CD4-positive, alpha-beta T cell treated with Interleukin-10 for 1 hour (primary cell): ENCODE measurements at regions not wholly inside any gene's neighbourhood (a gene's known extent, or its start where the extent isn't known, plus 50 kb on each side); places are given as distances from the start of the nearest gene placed in this dataset.
"Not testable (repeated sequence)": the region's sequence is repeated elsewhere in the genome, so short reads cannot be mapped to it uniquely, and the experiment has no call there.

ENCODE experiments used
- DNase-seq: peaks from one replicate; pipeline ENCODE4 v3.0.0-alpha.2; 2020

GRCh38 chr14:25431211-25432076 is 381.5 kb upstream of the STXBP6 start:
- DNase-seq, result no peak

DNA sequence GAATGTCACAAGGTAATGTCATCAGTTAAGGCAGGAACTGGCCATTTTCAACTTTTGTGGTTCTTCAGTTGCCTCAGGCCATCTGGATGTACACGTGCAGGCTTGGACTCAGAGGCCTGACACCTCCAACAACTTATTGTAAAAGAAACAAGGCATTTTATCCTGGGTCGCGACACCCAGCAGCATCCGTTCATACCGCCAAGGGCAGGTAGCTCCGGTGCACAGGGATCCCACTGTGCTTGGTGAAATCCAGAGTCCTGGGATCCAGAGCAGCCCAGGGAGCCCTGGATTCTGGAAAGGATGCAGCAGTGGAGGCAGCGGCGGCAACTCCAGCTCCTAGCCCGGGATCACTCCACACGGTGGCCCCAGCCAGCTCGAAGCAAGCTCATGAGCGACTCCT is 380.9 kb upstream of the STXBP6 start:
- DNase-seq, result no peak

DNA sequence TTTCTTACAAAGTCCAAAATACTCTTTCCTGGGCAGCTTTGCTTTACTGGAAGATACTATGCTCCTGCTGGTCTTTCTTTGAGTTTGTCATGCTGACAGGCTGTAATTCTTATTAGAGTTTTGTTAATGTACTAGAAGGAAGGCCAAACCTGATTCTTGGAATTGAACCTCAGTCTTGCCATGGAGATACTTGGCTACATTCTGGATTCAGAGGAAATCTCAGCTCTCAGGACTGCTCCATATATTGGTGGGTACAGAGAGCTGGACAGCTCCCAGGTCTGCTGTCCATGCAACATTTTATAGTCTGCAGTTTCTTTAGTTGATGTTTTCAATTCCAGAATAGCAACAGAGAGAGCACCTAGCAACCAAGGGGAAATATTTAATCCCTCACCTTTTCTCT is 363.1 kb upstream of the STXBP6 start:
- DNase-seq, result no peak

DNA sequence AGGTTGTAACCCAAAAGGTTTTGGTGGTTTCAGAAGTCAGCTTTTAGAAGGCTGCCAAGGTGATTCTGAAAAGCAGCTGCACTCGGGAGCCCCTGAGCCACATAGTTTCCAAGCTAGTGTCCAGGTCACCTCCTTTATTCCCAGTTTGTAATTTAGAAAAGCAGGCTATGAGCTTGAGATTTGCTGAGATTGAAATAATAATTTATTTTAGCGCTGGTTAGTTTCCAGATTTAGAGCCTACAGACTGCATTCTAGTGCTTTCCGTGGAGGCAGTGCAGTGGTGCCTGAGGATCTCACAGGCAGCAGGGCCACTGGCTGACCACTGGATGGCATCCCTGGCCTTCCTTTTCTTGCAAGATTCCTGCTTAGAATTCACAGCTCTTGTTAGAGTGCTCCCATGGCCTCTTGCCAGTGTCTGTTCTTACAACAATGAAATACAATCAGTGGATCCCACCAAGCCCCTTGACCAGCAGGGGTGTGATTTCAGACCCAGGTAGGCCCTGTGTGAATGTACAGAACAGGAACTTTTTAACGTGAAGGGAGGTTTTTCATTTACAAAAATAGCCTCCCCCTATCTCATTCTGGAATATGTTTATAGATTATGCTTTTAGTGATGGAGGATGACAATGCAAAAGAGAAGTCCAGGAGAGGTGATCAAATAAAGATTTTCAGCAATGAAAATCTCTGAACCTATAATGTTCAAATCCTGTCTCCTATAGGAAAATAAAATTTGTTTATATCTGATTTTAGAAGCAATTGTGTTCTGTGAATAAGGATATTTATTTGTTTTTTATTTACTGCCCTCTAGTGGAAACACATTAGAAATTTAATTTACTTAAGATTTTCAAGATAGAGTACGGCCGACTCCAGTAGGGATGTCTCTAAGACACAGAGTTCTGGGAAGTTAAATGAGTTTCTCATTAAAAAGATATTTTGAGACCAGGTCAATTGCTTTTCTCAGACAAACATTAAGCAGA is 362.1 kb upstream of the STXBP6 start:
- no peak for DNase-seq

- DNase-seq, result peak; percentile 3
Observed at GRCh38 chr14:25406818-25407217, 356.9 kb upstream of the STXBP6 start.

DNA sequence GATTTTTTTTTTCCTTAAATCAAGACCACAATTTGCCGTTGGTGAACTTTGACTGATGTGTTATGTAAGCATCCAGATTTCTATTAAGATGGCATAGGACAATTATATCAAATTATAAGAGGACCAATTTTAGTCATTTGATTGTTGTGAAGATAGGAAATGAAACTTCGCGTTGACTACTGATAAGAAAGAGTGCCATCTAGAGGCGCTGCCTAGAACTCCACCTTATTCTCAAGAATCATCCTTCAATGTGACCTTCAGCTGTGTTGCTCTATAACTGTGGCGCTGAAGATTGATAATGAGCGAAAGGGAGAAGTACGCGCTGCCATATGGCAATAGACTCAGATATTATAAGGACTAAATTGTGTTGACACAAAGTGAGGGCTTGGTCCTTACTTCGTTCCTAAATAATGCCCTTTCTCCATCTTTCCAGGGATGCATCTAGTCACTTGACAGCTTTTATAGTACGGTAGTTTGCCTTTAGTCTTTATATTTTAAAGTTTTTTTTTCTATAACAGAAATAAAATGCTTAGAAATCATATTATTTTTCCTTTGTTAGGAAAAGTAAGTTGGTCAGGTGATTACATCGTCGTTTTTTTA is 350.8 kb upstream of the STXBP6 start:
- peak; percentile 35 for DNase-seq

DNA sequence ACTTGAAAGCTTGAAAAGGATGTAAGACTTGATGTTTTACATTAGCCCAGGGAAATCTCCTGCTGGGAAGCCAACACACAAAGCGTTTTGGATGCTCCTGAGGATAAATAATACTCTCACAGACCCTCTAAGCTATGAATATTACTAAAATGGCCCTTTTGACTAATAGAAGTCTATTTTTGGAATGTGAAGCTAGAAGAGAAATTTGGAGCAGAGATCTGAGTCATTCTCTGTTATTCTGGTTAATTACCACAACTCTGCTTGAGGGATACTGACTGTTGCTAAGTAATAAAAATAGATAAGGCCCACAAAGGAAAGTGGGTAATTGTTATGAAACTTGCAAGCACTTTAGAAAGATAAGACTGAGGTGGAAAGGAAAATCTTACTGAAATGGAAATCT is 346.2 kb upstream of the STXBP6 start:
- DNase-seq, result no peak

DNA sequence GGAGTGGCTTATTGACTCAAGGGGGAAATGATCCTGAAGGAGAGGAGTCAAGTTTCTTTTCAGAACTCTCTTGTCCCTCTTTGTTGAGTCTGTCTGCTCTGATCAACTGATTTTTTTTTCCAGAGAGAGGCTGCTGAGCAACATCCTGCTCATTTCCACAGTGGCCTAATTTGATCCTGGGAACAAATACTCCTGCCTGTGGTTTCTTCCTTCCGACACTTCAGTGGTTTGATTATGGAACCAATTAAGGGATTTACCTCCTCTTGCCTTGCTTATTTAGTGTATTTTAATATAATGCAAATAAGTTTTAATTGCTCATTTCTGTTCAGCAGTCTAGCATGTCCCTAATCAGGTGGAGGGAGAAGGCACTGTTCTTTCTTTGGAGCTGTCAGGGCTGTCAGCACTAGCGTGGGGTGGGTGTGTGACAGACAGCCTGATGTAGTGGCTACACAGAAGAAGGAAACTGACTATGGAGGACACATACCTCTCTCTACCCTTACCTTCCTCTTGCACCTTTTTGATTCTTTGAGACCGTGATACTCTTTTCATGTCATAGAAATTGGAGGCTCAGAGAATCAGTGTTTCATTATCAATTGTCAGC is 344.9 kb upstream of the STXBP6 start:
- DNase-seq, result no peak

DNA sequence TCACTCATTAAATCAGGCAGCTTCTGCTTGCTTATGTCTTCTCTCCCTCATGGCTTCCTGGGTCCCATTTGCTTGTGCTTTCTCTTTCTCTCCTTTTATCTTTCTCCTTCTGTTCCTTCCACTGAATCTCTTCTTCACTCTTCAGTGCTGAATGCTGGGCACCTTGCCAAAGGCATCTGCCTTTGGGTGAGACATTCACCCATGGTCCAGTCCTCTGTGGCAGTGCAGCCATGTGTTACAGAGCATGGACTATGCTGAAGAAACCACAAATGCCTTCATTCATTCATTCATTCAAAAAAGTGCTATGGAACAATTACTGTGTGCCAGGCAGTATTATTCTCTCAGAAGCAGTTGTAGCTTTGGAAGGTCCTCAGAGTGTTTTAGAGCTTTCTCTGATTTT is 344.4 kb upstream of the STXBP6 start:
- no peak for DNase-seq

GRCh38 chr14:25389948-25390347 is 340.0 kb upstream of the STXBP6 start:
- DNase-seq, result no peak

GRCh38 chr14:25381498-25381897 is 331.6 kb upstream of the STXBP6 start:
- DNase-seq, result no peak

DNA sequence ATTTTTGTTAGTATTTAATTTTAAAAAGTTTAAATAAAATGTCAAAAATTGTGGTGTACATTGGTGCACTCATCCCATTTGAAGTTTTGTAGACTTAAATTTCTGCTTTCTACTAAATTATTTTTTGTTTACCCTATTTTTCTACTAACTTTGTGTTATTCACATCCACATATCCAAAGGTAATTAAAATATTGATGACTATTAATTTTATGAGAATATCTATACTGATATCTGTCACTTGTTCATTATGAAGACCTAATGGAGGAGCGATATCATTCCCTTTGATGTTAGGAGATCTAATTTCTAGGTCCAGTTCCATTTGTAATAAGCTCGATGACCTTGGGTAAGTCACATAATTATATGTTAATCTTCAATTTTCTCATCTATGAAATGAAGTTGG is 325.7 kb upstream of the STXBP6 start:
- DNase-seq, result no peak

- DNase-seq, result no peak
Observed at GRCh38 chr14:25371068-25371467, 321.1 kb upstream of the STXBP6 start.

DNA sequence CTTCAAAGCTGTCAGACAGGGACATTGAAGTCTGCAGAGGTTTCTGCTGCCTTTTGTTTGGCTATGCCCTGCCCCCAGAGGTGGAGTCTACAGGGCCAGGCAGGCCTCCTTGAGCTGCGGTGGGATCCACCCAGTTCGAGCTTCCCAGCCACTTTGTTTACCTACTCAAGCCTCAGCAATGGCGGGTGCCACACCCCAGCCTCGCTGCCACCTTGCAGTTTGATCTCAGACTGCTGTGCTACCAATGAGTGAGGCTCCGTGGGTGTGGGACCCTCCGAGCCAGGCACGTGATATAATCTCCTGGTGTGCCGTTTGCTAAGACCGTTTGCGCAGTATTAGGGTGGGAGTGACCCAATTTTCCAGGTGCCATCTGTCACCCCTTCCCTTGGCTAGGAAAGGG is 320.1 kb upstream of the STXBP6 start:
- not testable (repeated sequence) for DNase-seq

GRCh38 chr14:25358330-25358729 is 308.4 kb upstream of the STXBP6 start:
- no peak for DNase-seq

- no peak for DNase-seq
Observed at GRCh38 chr14:25351269-25351668, 301.3 kb upstream of the STXBP6 start.

- no peak for DNase-seq
Observed at GRCh38 chr14:25350802-25351201, 300.9 kb upstream of the STXBP6 start.

DNA sequence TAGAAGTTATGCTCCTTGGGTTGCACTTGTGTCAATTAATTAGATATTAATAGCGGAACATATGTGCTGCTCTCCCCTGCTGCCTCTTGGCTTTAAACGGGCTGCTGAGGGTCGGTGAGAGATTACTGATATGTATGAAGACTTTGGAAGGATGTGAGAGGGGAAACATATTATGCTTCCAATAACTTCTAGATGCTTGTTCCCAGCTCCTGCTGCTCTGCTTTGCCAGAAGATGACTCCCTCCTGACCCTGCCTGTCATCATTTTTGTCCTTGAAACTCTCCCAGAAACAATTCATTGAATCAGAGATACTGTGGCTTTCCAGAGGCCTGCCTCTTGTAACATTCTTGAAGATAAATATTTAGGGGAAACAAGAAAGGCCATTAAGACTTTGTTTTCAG is 300.1 kb upstream of the STXBP6 start:
- DNase-seq, result no peak

- no peak for DNase-seq
Observed at GRCh38 chr14:25349269-25349668, 299.3 kb upstream of the STXBP6 start.

DNA sequence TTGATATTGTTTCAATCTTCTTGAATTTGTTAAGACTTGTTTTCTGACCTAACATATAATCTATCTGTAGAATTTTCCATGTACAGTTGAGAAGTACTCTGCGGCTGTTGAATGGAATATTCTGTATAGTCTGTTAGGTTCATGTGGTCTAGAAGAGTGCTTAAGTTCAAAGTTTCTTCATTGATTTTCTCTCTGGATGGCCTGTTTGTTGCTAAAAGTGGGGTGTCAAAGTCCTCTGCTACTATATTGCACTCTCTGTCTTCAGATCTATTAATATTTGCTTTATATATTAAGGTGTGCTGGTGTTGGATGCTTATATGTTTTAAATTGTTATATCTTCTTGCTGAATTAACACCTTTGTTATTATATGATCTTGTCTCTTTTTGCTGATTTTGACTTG is 290.9 kb upstream of the STXBP6 start:
- DNase-seq, result no peak

- no peak for DNase-seq
Observed at GRCh38 chr14:25322784-25323183, 272.8 kb upstream of the STXBP6 start.

DNA sequence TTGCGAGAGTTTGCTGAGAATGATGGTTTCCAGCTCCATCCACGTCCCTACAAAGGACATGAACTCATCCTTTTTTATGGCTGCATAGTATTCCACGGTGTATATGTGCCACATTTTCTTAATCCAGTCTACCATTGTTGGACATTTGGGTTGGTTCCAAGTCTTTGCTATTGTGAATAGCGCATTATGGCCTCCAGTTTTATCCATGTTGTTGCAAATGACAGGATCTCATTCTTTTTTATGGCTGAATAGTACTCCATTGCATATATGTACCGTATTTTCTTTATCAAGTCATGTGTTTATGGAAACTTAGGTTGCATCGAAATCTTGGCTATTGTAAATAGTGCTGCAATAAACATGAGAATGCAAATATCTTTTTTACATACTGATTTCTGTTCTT is 266.1 kb upstream of the STXBP6 start:
- DNase-seq, result not testable (repeated sequence)

DNA sequence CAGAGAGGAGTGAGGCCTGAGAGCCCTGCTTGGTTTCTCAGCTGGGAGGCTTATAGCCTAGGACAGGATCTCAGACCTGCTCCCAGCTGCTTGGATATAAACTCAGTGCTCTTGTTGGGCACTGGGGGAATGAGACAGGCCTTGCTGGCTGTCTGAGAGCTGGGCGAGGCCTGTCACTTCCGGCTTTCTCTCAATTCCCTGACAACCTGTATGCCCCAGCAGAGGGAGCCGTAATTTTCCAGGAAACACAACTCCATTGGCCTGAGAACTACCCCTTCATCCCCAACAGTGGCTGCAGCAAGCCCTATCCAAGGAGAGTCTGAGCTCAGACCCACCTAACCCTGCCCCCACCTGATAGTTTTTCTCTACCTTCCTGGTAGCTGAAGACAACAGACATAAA is 258.3 kb upstream of the STXBP6 start:
- no peak for DNase-seq
